ENCODE measurements at regions not wholly inside any gene's neighbourhood (a gene's known extent, or its start where the extent isn't known, plus 50 kb on each side); places are given as distances from the start of the nearest gene placed in this dataset.

DNA sequence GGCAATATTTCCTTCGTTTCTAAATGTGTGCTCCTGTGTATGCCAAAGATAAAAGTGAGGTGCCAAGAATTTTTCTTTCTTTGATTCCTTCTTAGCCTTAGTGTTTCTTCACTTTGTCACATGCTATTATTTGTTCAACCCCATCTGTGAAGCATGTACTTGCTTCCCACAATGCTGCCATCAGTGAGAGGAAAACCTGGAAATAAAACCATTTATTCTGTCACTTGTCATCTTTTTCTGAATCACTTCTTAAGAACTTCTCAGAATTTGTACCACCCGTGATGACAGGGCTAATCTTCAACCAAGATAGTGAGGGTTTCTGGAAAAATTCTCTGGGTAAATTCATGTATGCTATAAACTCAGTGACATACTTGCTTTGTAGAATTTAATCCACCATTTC is 450.1 kb downstream of the COL12A1 start:
- TF ChIP-seq, protein P1, sequence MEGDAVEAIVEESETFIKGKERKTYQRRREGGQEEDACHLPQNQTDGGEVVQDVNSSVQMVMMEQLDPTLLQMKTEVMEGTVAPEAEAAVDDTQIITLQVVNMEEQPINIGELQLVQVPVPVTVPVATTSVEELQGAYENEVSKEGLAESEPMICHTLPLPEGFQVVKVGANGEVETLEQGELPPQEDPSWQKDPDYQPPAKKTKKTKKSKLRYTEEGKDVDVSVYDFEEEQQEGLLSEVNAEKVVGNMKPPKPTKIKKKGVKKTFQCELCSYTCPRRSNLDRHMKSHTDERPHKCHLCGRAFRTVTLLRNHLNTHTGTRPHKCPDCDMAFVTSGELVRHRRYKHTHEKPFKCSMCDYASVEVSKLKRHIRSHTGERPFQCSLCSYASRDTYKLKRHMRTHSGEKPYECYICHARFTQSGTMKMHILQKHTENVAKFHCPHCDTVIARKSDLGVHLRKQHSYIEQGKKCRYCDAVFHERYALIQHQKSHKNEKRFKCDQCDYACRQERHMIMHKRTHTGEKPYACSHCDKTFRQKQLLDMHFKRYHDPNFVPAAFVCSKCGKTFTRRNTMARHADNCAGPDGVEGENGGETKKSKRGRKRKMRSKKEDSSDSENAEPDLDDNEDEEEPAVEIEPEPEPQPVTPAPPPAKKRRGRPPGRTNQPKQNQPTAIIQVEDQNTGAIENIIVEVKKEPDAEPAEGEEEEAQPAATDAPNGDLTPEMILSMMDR (IDR thresholded peaks at IDR 0.05), result no peak
- no peak for TF ChIP-seq EZH2 (IDR thresholded peaks at IDR 0.05; ENCODE audit: borderline replicate concordance, insufficient read depth, low read depth, low read length, poor library complexity, severe bottlenecking)
